ENCODE measurements at regions not wholly inside any gene's neighbourhood (a gene's known extent, or its start where the extent isn't known, plus 50 kb on each side); places are given as distances from the start of the nearest gene placed in this dataset.

GRCh38 chr6:48893048-48893447, 570.0 kb downstream of the MMUT start:
- H3K36me3 ChIP-seq (ENCODE audit: control insufficient read depth, insufficient read depth, low read length), result no peaks in the 10 kb centered on the region
- H3K27me3 ChIP-seq (ENCODE audit: control insufficient read depth, insufficient read depth, low read length), result no peaks in the 10 kb centered on the region
- FAIRE-seq (no peak), DNase-seq (ENCODE audit: low read depth) (peak; percentile 46)
- no peak overlapping the region for H3K4me3 ChIP-seq (ENCODE audit: low read depth, low read length)
- TF ChIP-seq CTCF (IDR thresholded peaks at IDR 0.05; ENCODE audit: insufficient read depth, low read length, severe bottlenecking), result no peak

DNA sequence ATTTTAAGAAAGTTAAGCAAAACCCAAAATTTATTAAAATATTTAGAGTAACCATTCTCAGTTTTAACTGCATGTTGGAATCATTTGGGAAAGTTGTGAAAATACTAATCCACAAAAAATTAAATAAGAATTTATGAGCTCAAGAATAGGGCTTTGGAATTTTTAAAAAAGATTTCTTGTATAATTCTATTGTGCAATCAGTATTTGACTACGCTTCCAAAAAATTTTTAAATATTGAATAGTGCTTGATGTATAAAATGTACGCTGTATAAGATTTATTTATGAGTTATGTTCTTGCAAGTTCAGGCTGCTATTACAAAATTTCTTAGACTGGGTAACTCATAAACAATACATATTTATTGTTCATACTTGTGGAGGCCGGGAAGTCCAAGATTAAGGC, 571.7 kb downstream of the MMUT start:
- no peak for TF ChIP-seq CTCF (IDR thresholded peaks at IDR 0.05; ENCODE audit: insufficient read depth, low read length, severe bottlenecking)
- DNase-seq (ENCODE audit: low read depth) (no peak), FAIRE-seq (no peak)
- Histone ChIP-seq H3K36me3 (ENCODE audit: control insufficient read depth, insufficient read depth, low read length) (no peaks in the 10 kb centered on the region), H3K27me3 (ENCODE audit: control insufficient read depth, insufficient read depth, low read length) (no peaks in the 10 kb centered on the region), H3K4me3 (ENCODE audit: low read depth, low read length) (no peak overlapping the region)

GRCh38 chr6:48889429-48889828, 573.6 kb downstream of the MMUT start:
- FAIRE-seq (no peak), DNase-seq (ENCODE audit: low read depth) (peak; percentile 77)
- Histone ChIP-seq H3K27me3 (ENCODE audit: control insufficient read depth, insufficient read depth, low read length) (no peaks in the 10 kb centered on the region), H3K36me3 (ENCODE audit: control insufficient read depth, insufficient read depth, low read length) (no peaks in the 10 kb centered on the region), H3K4me3 (ENCODE audit: low read depth, low read length) (no peak overlapping the region)
- no peak for TF ChIP-seq CTCF (IDR thresholded peaks at IDR 0.05; ENCODE audit: insufficient read depth, low read length, severe bottlenecking)

GRCh38 chr6:48883116-48883515, 579.9 kb downstream of the MMUT start:
- no peak for FAIRE-seq

GRCh38 chr6:48881551-48881950, 581.5 kb downstream of the MMUT start:
- no peaks in the 10 kb centered on the region for H3K27me3 ChIP-seq (ENCODE audit: control insufficient read depth, insufficient read depth, low read length)
- FAIRE-seq (no peak), DNase-seq (ENCODE audit: low read depth) (peak; percentile 31)
- H3K36me3 ChIP-seq (ENCODE audit: control insufficient read depth, insufficient read depth, low read length), result no peaks in the 10 kb centered on the region
- no peak for TF ChIP-seq CTCF (IDR thresholded peaks at IDR 0.05; ENCODE audit: insufficient read depth, low read length, severe bottlenecking)
- no peak overlapping the region for H3K4me3 ChIP-seq (ENCODE audit: low read depth, low read length)

More at GRCh38 chr6:48883116-48883515, 579.9 kb downstream of the MMUT start:
- no peak for TF ChIP-seq CTCF (IDR thresholded peaks at IDR 0.05; ENCODE audit: insufficient read depth, low read length, severe bottlenecking)
- DNase-seq (ENCODE audit: low read depth), result no peak
- no peaks in the 10 kb centered on the region for H3K36me3 ChIP-seq (ENCODE audit: control insufficient read depth, insufficient read depth, low read length)
- no peak overlapping the region for H3K4me3 ChIP-seq (ENCODE audit: low read depth, low read length)
- no peaks in the 10 kb centered on the region for H3K27me3 ChIP-seq (ENCODE audit: control insufficient read depth, insufficient read depth, low read length)

DNA sequence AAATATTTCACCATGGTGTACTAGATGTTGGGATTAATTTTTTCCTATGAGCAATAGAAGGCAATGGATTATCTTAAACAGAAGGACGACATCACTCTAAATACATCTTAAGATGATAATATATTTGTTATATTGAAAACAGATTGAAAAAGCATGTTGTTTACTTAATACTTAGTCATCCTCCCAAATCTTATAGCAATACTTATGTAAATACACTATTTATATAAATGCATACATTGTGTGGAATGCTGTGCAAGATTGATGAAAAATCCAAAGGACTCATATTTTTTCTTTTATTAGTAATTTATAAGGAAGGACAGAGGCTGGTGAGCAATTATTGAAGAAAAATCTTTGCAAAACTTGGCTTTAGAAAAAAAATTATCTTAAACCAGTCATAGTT, 593.5 kb downstream of the MMUT start:
- DNase-seq (ENCODE audit: low read depth) (peak; percentile 10), FAIRE-seq (no peak)
- no peak for TF ChIP-seq CTCF (IDR thresholded peaks at IDR 0.05; ENCODE audit: insufficient read depth, low read length, severe bottlenecking)
- H3K36me3 ChIP-seq (ENCODE audit: control insufficient read depth, insufficient read depth, low read length), result no peaks in the 10 kb centered on the region
- H3K4me3 ChIP-seq (ENCODE audit: low read depth, low read length), result no peak overlapping the region
- no peaks in the 10 kb centered on the region for H3K27me3 ChIP-seq (ENCODE audit: control insufficient read depth, insufficient read depth, low read length)
